ENCODE measurements at regions not wholly inside any gene's neighbourhood (a gene's known extent, or its start where the extent isn't known, plus 50 kb on each side); places are given as distances from the start of the nearest gene placed in this dataset.

GRCh38 chr6:121522771-121523386, 87.4 kb downstream of the GJA1 start:
- TF ChIP-seq POLR2A (IDR thresholded peaks at IDR 0.05; ENCODE audit: low read depth, low read length) (no peak), TAF1 (IDR thresholded peaks at IDR 0.05; ENCODE audit: low read depth, low read length) (no peak), POLR2AphosphoS5 (IDR thresholded peaks at IDR 0.05; ENCODE audit: low read depth, low read length) (no peak)
